Prostate gland (tissue), 2 donors: ENCODE measurements at regions not wholly inside any gene's neighbourhood (a gene's known extent, or its start where the extent isn't known, plus 50 kb on each side); places are given as distances from the start of the nearest gene placed in this dataset.

Source experiments
- DNase-seq: peaks from one replicate; pipeline ENCODE4 v3.0.0-alpha.2; 2019; ENCODE audit warnings: low spot score
- H3K27ac ChIP-seq, 2 donors: fragments of 200-600 bp; sonication (generic); 2 replicates each; pipeline ENCODE4 v1.5.1; 2017 to 2019
- H3K27me3 ChIP-seq: fragments of 200-600 bp; sonication (generic); replicated peaks from 2 replicates; pipeline ENCODE4 v1.5.1; 2019; ENCODE audit not compliant: insufficient read depth
- H3K36me3 ChIP-seq, 2 donors: fragments of 200-600 bp; sonication (generic); 1 replicate in 1 of 2; 2 replicates in 1 of 2; pipeline versions ENCODE4 v1.5.1 to v1.8.1; 2017 to 2019
- H3K4me1 ChIP-seq: fragments of 200-600 bp; sonication (generic); replicated peaks from 2 replicates; pipeline ENCODE4 v1.5.1; 2019
- H3K4me3 ChIP-seq, 2 donors: fragments of 200-600 bp; sonication (generic); 2 replicates each; pipeline ENCODE4 v1.5.1; 2017 to 2019
- H3K9me3 ChIP-seq: fragments of 200-600 bp; sonication (generic); 2 replicates; pipeline ENCODE4 v1.5.1; 2017
- CTCF ChIP-seq, 4 experiments: fragments of 200-600 bp in 2 of 4; fragments of 450-650 bp in 2 of 4; sonication (generic) in 2 of 4; IDR thresholded peaks; 1 replicate in 3 of 4; 2 replicates in 1 of 4; pipeline ENCODE4 v1.5.1; 2016 to 2019; ENCODE audit warnings: antibody characterized with exemption in 4 of 4, mild to moderate bottlenecking in 2 of 4, moderate library complexity in 2 of 4
- POLR2A ChIP-seq: fragments of 450-650 bp; IDR thresholded peaks from one replicate; pipeline ENCODE4 v1.6.1; 2016; ENCODE audit warnings: antibody characterized with exemption, mild to moderate bottlenecking
- POLR2AphosphoS5 ChIP-seq: sonication (generic); formaldehyde crosslinking; IDR thresholded peaks from one replicate; pipeline ENCODE4 v1.6.1; 2017; ENCODE audit warnings: antibody characterized with exemption
- WGBS: methylation state at CpG from one replicate; pipeline ENCODE4 v1.1.5; 2018; 5-methylcytosine and 5-hydroxymethylcytosine counted together
- intact Hi-C: fragments of 100-400 bp; cut with DNase I; formaldehyde crosslinking; loops from one replicate; pipeline ENCODE4 v1.14.2; 2022

GRCh38 chr15:62985768-62986167, 56.8 kb upstream of the TPM1 start:
- TF ChIP-seq CTCF (IDR thresholded peaks at IDR 0.05) (no peak), POLR2AphosphoS5 (no peak), POLR2A (no peak)
- Histone ChIP-seq H3K4me3 (no peak overlapping the region), H3K27ac (no peak overlapping the region), H3K36me3 (no peaks in the 10 kb centered on the region), H3K9me3 (no peaks in the 10 kb centered on the region), H3K4me1 (no peaks in the 10 kb centered on the region), H3K27me3 (no peaks in the 10 kb centered on the region)
- DNase-seq, result no peak
- intact Hi-C loops, result no loop called here
- WGBS, result 59% methylated on average over 6 of the region's 6 CpGs

GRCh38 chr15:62986948-62987347, 55.6 kb upstream of the TPM1 start:
- no peaks in the 10 kb centered on the region for H3K36me3 ChIP-seq
- intact Hi-C loops, result no loop called here
- H3K4me1 ChIP-seq, result no peaks in the 10 kb centered on the region
- WGBS, result 91% methylated on average over 7 of the region's 7 CpGs
- H3K27ac ChIP-seq, result no peak overlapping the region
- no peaks in the 10 kb centered on the region for H3K27me3 ChIP-seq
- H3K9me3 ChIP-seq, result no peaks in the 10 kb centered on the region
- H3K4me3 ChIP-seq, result no peak overlapping the region
- TF ChIP-seq POLR2A, result no peak
- no peak for TF ChIP-seq POLR2AphosphoS5
- no peak for TF ChIP-seq CTCF (IDR thresholded peaks at IDR 0.05)
- DNase-seq, result no peak

- no peak overlapping the region for H3K27ac ChIP-seq
- no peaks in the 10 kb centered on the region for H3K36me3 ChIP-seq
- intact Hi-C loops, result no loop called here
- 92% methylated on average over 7 of the region's 7 CpGs for WGBS
- no peaks in the 10 kb centered on the region for H3K4me1 ChIP-seq
- H3K4me3 ChIP-seq, result no peak overlapping the region
- DNase-seq, result no peak
- no peak for TF ChIP-seq CTCF (IDR thresholded peaks at IDR 0.05)
- TF ChIP-seq POLR2AphosphoS5, result no peak
- TF ChIP-seq POLR2A, result no peak
- no peaks in the 10 kb centered on the region for H3K9me3 ChIP-seq
- no peaks in the 10 kb centered on the region for H3K27me3 ChIP-seq
Observed at GRCh38 chr15:62988701-62989100, 53.8 kb upstream of the TPM1 start.

GRCh38 chr15:62989366-62990055, 53.0 kb upstream of the TPM1 start:
- Histone ChIP-seq H3K27me3 (no peaks in the 10 kb centered on the region), H3K36me3 (no peaks in the 10 kb centered on the region), H3K4me1 (no peaks in the 10 kb centered on the region), H3K9me3 (no peaks in the 10 kb centered on the region), H3K27ac (no peak overlapping the region), H3K4me3 (no peak overlapping the region)
- intact Hi-C loops, result no loop called here
- TF ChIP-seq CTCF (IDR thresholded peaks at IDR 0.05), result no peak
- no peak for TF ChIP-seq POLR2AphosphoS5
- no peak for TF ChIP-seq POLR2A
- WGBS, result 33% methylated on average over 10 of the region's 10 CpGs
- DNase-seq, result no peak

GRCh38 chr15:62991698-62992097, 50.8 kb upstream of the TPM1 start:
- intact Hi-C loops, result no loop called here
- 50% methylated on average over 2 of the region's 2 CpGs for WGBS
- TF ChIP-seq POLR2A, result no peak
- TF ChIP-seq POLR2AphosphoS5, result no peak
- TF ChIP-seq CTCF (IDR thresholded peaks at IDR 0.05), result no peak
- H3K36me3 ChIP-seq, result no peaks in the 10 kb centered on the region
- H3K4me3 ChIP-seq, result no peak overlapping the region
- H3K27me3 ChIP-seq, result no peaks in the 10 kb centered on the region
- H3K27ac ChIP-seq, result no peak overlapping the region
- DNase-seq, result no peak
- H3K9me3 ChIP-seq, result no peaks in the 10 kb centered on the region
- no peaks in the 10 kb centered on the region for H3K4me1 ChIP-seq
